Natural killer cell (primary cell): ENCODE measurements at regions not wholly inside any gene's neighbourhood (a gene's known extent, or its start where the extent isn't known, plus 50 kb on each side); places are given as distances from the start of the nearest gene placed in this dataset.

Experiments
- ATAC-seq, 3 donors: fragments of 150-1000 bp in 2 of 3; fragments of 200-7000 bp in 1 of 3; cut with Tn5 transposase; 1 replicate in 1 of 3; 2 replicates in 2 of 3; pipeline ENCODE4 v1.10.0; 2021; ENCODE audit warnings: mild to moderate bottlenecking in 2 of 3, moderate library complexity in 2 of 3
- DNase-seq, 2 donors: peaks; one replicate each; pipeline versions ENCODE4 v3.0.0 to v3.0.0-alpha.2; 2013 to 2021; ENCODE audit warnings: mixed read lengths in 1 of 2
- H3K27ac ChIP-seq: one replicate; pipeline ENCODE4 v1.5.1; 2013; ENCODE audit warnings: mild to moderate bottlenecking, low read length
- H3K27me3 ChIP-seq: one replicate; pipeline ENCODE4 v1.6.1; 2013; ENCODE audit warnings: low read length; ENCODE audit not compliant: control insufficient read depth, insufficient read depth
- H3K36me3 ChIP-seq: one replicate; pipeline ENCODE4 v1.6.1; 2013; ENCODE audit warnings: low read length; ENCODE audit not compliant: control insufficient read depth, insufficient read depth
- H3K4me1 ChIP-seq: one replicate; pipeline ENCODE4 v1.6.1; 2013; ENCODE audit warnings: low read length; ENCODE audit not compliant: control insufficient read depth, insufficient read depth
- H3K4me3 ChIP-seq: one replicate; pipeline ENCODE4 v1.5.1; 2013; ENCODE audit warnings: low read length
- H3K9me3 ChIP-seq: one replicate; pipeline ENCODE4 v1.6.1; 2013; ENCODE audit warnings: low read length; ENCODE audit not compliant: control insufficient read depth, insufficient read depth
- H3K27ac Mint-ChIP-seq, 2 donors: one replicate each; pipeline ENCODE4 v1.8.0; 2022; ENCODE audit warnings: mild to moderate bottlenecking in 2 of 2, mixed read lengths in 2 of 2, moderate library complexity in 1 of 2
- H3K27me3 Mint-ChIP-seq, 2 donors: one replicate each; pipeline ENCODE4 v1.8.0; 2022; ENCODE audit warnings: low read depth in 2 of 2, mixed read lengths in 2 of 2
- H3K36me3 Mint-ChIP-seq: one replicate; pipeline ENCODE4 v1.8.0; 2022; ENCODE audit warnings: mixed read lengths
- H3K4me1 Mint-ChIP-seq, 2 donors: one replicate each; pipeline ENCODE4 v1.8.0; 2022; ENCODE audit warnings: mixed read lengths in 2 of 2
- H3K4me3 Mint-ChIP-seq: one replicate; pipeline ENCODE4 v1.8.0; 2022; ENCODE audit warnings: mild to moderate bottlenecking, moderate library complexity, mixed read lengths
- H3K9me3 Mint-ChIP-seq, 2 donors: one replicate each; pipeline ENCODE4 v1.8.0; 2022; ENCODE audit warnings: mixed read lengths in 2 of 2
- WGBS: methylation state at CpG from one replicate; pipeline ENCODE4 v1.1.7; 2013; ENCODE audit warnings: missing lambda C conversion rate; ENCODE audit not compliant: insufficient coverage; 5-methylcytosine and 5-hydroxymethylcytosine counted together
- intact Hi-C: fragments of 100-400 bp; cut with micrococcal nuclease; formaldehyde crosslinking; loops from one replicate; pipeline ENCODE4 v1.14.2; 2022
- TF ChIP-seq, protein P1 (sequence below): fragments of 200-600 bp; IDR thresholded peaks from one replicate; pipeline ENCODE4 v1.8.0; 2022; ENCODE audit warnings: antibody characterized with exemption

DNA sequence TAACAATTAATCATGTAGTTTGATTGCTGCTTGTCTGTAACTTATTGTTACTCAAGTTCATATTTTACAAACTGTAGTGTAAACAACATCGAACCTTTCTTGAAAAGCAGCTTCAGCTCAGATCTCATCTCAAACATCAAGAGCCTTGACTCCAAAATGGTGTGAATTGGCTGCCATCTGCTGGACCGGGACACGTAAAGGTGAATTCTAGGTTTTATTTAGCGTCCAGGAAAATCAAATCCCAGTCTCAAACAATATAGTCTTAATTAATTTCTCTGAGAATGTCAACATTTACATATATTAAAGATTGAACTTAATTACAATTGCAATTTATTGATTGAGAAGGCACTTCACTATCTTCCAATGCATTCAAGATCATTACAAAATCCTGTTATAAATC is 453.0 kb downstream of the GALR1 start:
- Histone ChIP-seq H3K4me1 (no peaks in the 10 kb centered on the region), H3K36me3 (no peaks in the 10 kb centered on the region), H3K4me3 (no peak overlapping the region), H3K27ac (no peak overlapping the region), H3K9me3 (no peaks in the 10 kb centered on the region), H3K27me3 (peaks cover 2% of the 10 kb centered on the region)
- WGBS: 52% methylated on average over 3 of the region's 4 CpGs
- no peaks in the 10 kb centered on the region for H3K9me3 Mint-ChIP-seq
- H3K27ac Mint-ChIP-seq: no peak overlapping the region
- no peak overlapping the region for H3K4me3 Mint-ChIP-seq
- no peaks in the 10 kb centered on the region for H3K36me3 Mint-ChIP-seq
- ATAC-seq: no peak
- H3K27me3 Mint-ChIP-seq: peaks cover 29 to 74% of the 10 kb centered on the region in 2 donors
- H3K4me1 Mint-ChIP-seq: no peaks in the 10 kb centered on the region
- peak in 1 of 2 donors; percentile 44 for DNase-seq
- intact Hi-C loops: loop anchor here (2.0 kb wide), 1 partner anchor 900 kb away; no protein-coding TSS in a partner anchor
- TF ChIP-seq, protein P1, sequence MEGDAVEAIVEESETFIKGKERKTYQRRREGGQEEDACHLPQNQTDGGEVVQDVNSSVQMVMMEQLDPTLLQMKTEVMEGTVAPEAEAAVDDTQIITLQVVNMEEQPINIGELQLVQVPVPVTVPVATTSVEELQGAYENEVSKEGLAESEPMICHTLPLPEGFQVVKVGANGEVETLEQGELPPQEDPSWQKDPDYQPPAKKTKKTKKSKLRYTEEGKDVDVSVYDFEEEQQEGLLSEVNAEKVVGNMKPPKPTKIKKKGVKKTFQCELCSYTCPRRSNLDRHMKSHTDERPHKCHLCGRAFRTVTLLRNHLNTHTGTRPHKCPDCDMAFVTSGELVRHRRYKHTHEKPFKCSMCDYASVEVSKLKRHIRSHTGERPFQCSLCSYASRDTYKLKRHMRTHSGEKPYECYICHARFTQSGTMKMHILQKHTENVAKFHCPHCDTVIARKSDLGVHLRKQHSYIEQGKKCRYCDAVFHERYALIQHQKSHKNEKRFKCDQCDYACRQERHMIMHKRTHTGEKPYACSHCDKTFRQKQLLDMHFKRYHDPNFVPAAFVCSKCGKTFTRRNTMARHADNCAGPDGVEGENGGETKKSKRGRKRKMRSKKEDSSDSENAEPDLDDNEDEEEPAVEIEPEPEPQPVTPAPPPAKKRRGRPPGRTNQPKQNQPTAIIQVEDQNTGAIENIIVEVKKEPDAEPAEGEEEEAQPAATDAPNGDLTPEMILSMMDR: no peak

DNA sequence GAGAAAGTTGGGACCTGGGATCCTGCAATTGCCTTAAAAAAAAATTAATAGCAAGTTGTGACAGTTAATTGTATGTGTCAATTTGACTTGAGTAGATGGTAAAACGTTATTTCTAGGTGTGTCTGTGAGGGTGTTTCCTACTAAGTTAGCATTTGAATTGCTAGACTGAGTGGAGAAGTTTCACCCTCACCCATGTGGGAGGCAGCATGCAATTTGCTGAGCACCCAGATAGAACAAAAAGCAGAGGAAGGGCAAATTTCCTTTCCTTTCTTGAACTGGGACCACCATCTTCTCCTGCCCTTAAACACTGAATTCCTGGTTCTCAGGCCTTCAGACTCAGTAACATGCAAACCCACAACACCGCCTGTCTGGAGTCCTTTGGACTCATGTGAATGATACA is 455.7 kb downstream of the GALR1 start:
- H3K27me3 ChIP-seq: no peaks in the 10 kb centered on the region
- H3K27ac ChIP-seq: no peak overlapping the region
- no peak overlapping the region for H3K4me3 Mint-ChIP-seq
- no peak for ATAC-seq
- no peaks in the 10 kb centered on the region for H3K9me3 ChIP-seq
- no peak overlapping the region for H3K27ac Mint-ChIP-seq
- DNase-seq: no peak
- H3K36me3 ChIP-seq: no peaks in the 10 kb centered on the region
- no peaks in the 10 kb centered on the region for H3K4me1 ChIP-seq
- intact Hi-C loops: no loop called here
- no peaks in the 10 kb centered on the region for H3K4me1 Mint-ChIP-seq
- 70% methylated on average over 2 of the region's 2 CpGs for WGBS
- H3K4me3 ChIP-seq: no peak overlapping the region
- peaks cover 31 to 76% of the 10 kb centered on the region in 2 donors for H3K27me3 Mint-ChIP-seq
- H3K9me3 Mint-ChIP-seq: no peaks in the 10 kb centered on the region
- H3K36me3 Mint-ChIP-seq: no peaks in the 10 kb centered on the region
- TF ChIP-seq, protein P1: no peak

DNA sequence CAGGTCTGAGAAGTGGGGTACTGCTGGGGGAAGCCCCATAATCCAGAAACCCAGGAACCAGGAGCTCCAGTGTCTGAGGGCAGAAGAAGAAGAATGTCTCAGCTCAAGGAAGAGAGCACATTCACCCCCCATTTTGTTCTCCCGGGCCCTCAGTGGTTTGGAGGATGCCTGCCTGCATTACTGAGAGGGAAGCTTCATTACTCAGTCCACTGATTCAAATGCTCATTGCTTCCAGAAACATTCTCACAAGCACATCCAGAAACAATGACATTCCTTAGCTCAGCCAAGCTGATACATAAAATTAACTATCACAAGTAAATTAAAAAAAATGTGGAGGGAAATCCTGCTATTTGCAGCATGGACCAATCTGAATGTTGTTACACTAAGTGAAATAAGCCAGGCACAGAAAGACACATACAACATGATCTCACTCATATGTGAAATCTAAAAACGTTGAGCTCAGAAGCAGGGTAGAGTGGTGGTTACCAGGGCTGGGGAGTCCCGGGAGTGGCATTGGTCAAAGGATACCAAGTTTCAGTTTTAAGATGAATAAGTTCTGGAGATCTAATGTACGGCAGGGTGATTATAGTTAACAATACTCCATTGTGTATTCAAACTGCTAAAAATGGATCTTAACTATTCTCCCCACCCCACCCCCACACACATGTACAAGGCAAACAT is 459.3 kb downstream of the GALR1 start:
- 64% methylated on average over 3 of the region's 4 CpGs for WGBS
- ATAC-seq: no peak
- Mint-ChIP-seq H3K9me3 (no peaks in the 10 kb centered on the region), H3K4me3 (no peak overlapping the region), H3K27ac (no peak overlapping the region), H3K4me1 (no peaks in the 10 kb centered on the region), H3K27me3 (peaks cover 31 to 65% of the 10 kb centered on the region in 2 donors), H3K36me3 (no peaks in the 10 kb centered on the region)
- TF ChIP-seq, protein P1: no peak
- Histone ChIP-seq H3K27ac (no peak overlapping the region), H3K27me3 (no peaks in the 10 kb centered on the region), H3K4me3 (no peak overlapping the region), H3K4me1 (no peaks in the 10 kb centered on the region), H3K36me3 (no peaks in the 10 kb centered on the region), H3K9me3 (no peaks in the 10 kb centered on the region)
- intact Hi-C loops: no loop called here
- no peak for DNase-seq

DNA sequence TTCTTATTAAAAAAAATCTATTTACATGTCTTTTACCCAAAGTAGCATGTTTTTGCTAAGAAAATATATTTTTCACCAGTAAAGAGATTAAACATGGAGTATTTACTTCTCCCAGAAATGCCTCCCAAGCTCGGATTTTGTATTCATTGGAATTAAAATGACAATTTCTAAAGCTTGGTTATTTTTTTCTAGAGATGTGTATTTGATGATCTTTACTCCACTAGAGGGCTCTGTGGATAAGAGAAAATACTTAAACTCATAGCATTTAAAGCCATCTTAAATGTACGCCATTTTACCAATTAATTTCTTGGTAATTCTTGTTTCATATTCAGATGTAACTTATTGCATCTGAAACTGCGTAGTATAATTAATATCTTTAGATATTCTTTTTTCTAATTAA is 461.4 kb downstream of the GALR1 start:
- WGBS: no CpG with 5 or more reads among the region's 3 CpGs
- H3K9me3 ChIP-seq: no peaks in the 10 kb centered on the region
- TF ChIP-seq, protein P1: no peak
- no peaks in the 10 kb centered on the region for H3K27me3 ChIP-seq
- no peak for ATAC-seq
- H3K27ac Mint-ChIP-seq: no peak overlapping the region
- H3K4me1 Mint-ChIP-seq: no peaks in the 10 kb centered on the region
- no peaks in the 10 kb centered on the region for H3K4me1 ChIP-seq
- intact Hi-C loops: no loop called here
- no peak overlapping the region for H3K4me3 Mint-ChIP-seq
- no peaks in the 10 kb centered on the region for H3K36me3 Mint-ChIP-seq
- H3K27me3 Mint-ChIP-seq: peaks cover 25 to 51% of the 10 kb centered on the region in 2 donors
- DNase-seq: no peak
- H3K9me3 Mint-ChIP-seq: no peaks in the 10 kb centered on the region
- no peaks in the 10 kb centered on the region for H3K36me3 ChIP-seq
- no peak overlapping the region for H3K27ac ChIP-seq
- H3K4me3 ChIP-seq: no peak overlapping the region
